T1000 (cell line): ENCODE measurements at regions not wholly inside any gene's neighbourhood (a gene's known extent, or its start where the extent isn't known, plus 50 kb on each side); places are given as distances from the start of the nearest gene placed in this dataset.

Experiments
- DNase-seq: peaks from one replicate; lab custom pipeline; 2025; ENCODE audit warnings: mixed read lengths; lab: John Stamatoyannopoulos, UW

DNA sequence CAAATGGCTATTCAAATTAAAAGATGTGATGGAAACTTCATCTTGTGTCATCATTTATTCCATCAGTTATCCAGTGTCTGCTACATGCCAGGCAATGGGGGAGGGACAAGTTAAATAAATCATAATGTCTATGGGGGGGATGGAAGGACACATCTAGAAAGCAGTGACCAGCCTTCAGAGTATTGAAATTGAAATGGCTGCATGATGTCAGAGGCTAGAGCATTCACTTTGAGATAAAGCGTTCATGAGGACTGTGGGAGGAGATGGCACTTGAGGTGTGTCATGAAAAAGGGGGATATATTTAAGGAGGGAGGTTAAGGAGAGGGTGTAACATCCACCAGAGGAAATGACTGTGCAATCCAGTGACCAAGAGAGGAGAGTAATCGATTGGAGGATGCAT, 50.6 kb downstream of the SLIT2 start:
- DNase-seq = no peak

DNA sequence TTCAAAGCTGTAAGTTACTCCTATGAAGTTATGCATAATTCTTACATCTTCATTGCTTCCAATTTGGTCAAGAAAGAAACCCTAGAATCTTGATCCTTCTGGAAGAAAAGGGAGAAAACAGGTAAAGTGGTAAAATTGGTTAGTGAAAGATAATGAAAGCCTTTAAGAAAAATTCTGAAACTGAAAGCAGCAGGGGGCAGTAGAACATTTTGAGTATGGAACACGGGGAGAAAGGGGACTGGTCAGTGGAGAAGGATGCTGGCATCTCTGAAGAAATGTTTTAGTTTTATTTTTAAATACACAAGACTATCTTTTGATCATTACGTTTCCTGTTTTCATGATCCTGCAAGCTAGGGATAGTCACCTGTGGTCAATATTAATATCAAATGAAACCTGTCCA, 54.3 kb downstream of the SLIT2 start:
- DNase-seq = no peak

DNA sequence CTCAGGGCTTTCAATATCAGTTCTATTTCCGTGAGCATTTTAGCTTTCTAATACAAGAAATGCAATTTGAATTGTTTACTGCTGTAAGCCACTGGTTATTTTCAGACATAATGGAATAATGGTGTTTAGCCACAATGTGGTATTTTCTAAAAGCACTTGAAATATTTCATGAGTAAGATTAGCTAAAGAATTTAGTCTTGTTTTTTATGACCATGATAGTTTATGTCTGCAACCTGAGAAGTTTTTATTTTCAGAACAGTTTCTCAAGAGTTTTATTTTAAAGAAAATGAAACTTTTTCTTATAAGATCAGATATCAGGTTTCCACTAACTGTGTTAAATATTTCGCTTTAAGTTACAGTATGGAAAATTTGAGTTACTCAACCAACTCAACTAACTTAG, 60.2 kb downstream of the SLIT2 start:
- no peak for DNase-seq

DNA sequence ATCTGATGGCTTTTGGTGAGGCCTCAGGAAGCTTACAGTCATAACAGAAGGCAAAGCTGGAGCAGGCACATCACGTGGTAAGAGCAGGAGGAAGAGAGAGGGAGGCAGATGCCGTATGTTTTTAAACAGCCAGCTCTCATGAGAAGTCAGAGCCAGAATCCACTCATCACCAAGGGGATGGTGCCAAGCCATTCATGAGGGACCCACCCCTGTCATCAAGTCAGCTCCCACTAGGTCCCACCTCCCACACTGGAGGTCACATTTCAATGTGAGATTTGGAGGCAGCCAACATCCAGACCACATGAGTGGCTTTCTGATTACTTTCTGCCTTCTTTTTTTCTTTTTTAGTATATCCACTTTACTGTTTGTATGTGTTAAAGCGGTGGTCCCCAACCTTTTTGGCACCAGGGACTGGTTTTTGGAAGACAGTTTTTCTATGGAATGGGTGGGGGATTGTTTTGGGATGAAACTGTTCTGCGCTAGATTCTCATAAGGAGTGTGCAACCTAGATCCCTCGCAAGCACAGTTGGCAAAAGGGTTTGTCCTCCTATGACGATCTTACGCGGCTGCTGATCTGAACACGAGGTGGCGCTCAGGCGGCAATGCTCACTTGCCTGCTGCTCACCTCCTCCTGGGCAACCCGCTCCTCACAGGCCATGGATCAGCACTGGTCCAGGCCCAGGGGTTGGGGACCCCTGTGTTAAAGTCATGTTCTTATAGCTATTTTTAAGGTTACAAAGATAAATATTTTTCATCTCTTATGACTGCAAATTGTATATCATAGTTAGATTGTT, 61.7 kb downstream of the SLIT2 start:
- DNase-seq = no peak

DNA sequence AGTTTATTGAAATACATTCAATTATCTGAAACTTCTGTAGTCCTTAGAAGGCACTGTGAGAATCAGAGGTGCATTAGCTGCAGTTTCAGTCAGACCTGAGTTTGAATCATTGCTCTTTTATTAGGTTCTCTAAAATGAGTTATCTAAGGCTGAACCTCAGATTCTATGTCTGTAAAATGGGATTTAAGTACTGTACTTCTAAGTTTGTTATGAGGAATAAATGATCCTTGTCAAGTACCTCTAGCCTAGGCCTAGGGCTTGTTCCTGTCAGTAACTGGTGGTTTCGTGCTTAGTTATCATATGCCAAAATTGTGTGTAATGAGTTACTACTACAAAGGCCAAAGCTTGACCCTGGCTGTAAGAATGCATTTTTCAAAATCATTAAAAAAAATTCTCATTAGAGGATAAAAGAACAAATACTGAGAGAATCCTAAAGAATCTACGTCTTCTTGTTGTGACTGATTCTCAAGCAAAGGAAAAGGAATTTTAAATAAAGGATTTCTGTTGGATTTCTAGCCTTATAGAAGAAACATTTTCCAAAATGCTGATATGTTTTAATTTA, 65.8 kb downstream of the SLIT2 start:
- no peak for DNase-seq

GRCh38 chr4:20318001-20318908, 66.5 kb downstream of the SLIT2 start:
- DNase-seq = no peak

DNA sequence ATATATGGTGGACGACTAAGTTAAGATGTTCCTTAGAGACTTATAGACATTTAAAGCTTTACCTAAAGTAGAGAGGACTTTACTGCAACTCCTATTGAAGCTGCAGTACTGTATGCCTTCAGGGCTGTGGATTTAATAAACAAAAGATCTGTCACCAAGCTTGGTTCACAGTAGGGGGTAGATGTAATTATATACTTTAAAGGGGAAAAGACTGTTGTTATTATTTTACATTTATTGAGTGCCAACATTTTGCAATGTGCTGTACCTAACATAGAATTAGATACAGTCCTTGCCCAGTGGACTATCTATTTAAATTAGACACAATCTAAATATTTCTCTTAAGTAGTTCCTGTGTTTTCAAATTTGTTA, 67.2 kb downstream of the SLIT2 start:
- DNase-seq = no peak

GRCh38 chr4:20319825-20320612, 68.3 kb downstream of the SLIT2 start:
- no peak for DNase-seq

DNA sequence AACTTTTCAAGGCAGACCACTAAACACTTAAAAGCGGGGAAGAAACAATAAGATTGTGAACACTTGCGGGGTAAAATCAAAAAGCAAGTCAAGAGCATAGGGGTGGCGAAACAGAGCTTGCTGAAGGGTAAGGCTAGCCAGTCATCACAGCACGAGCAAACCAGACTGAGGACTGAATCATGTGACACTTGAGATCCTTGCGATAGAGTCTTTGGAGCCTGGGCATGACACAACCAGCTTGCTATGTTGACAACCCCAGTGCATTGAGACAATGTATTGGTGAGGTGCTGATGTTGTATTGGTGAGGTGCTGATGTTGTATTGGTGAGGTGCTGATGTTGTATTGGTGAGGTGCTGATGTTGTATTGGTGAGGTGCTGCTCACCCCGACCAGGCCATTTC, 72.3 kb downstream of the SLIT2 start:
- no peak for DNase-seq

- no peak for DNase-seq
Measured at GRCh38 chr4:20326460-20326859, 74.8 kb downstream of the SLIT2 start.

GRCh38 chr4:20326977-20327376, 75.3 kb downstream of the SLIT2 start:
- DNase-seq = no peak

- no peak for DNase-seq
Measured at GRCh38 chr4:20327808-20328207, 76.1 kb downstream of the SLIT2 start.

DNA sequence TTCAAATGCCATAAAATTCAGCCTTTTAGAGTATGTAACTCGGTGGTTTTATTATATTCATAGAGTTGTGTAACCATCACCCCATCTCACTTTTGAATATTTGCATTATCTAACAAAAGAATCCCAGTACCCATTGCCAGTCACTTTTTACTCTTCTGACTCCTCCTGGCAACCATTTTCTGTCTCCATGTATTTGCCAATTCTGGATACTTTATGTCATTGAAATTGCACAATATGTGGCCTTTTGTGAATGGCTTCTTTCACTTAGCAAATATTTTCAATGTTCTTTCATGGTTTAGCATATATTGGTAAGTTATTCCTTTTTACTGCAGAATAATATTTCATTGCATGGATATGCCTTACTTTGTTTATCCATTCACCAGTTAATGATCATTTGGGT, 79.9 kb downstream of the SLIT2 start:
- no peak for DNase-seq

- DNase-seq = no peak
Measured at GRCh38 chr4:20333141-20333715, 81.5 kb downstream of the SLIT2 start.

GRCh38 chr4:20337261-20337664, 85.6 kb downstream of the SLIT2 start:
- DNase-seq = peak; percentile 33

- no peak for DNase-seq
Measured at GRCh38 chr4:20338841-20339240, 87.1 kb downstream of the SLIT2 start.

DNA sequence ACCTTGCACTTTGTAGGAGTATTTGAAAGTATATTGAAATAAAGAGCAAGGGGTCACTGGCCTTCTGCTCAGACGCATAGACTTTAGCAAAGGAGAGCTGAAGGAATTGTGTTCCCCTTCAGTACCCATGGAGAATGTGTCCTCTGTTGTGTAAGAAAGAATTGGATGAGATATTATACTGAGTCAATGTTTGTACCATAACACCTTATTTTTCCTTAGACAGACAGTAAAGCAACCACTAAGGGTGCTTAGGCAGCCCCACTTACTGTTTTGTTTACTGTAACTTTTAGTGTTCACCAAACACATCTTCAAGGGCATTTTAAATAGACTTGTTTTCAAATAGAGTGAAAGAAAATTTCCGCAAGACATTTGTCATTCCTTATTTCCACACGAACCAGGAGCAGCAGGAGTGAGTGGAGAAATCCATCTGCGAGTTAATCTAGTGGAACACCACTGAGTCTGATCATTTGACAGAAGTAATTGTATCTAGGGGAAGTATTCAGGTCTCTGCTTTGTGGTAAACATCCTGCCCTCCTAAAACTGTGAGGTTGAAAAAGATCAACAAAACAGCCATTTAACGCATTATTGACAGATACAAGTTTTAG, 89.5 kb downstream of the SLIT2 start:
- DNase-seq = no peak

- DNase-seq = no peak
Measured at GRCh38 chr4:20347531-20347930, 95.8 kb downstream of the SLIT2 start.

DNA sequence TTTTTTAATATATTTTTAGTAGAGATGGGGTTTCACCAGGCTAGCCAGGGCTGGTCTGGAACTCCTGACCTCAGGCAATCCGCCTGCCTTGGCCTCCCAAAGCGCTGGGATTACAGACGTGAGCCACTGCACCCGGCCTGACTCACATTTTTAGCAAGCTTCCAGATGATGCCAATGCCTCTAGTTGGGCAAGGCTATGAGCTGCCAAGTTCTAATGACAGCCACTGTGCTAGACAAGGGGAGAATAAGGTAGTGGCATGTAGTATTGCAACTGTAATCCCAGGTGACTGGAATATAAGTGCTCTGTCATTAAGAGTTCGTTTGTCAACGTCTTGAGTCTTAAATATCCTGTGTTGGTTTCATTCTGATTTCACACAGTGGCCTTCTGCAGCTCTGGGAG, 96.7 kb downstream of the SLIT2 start:
- no peak for DNase-seq

DNA sequence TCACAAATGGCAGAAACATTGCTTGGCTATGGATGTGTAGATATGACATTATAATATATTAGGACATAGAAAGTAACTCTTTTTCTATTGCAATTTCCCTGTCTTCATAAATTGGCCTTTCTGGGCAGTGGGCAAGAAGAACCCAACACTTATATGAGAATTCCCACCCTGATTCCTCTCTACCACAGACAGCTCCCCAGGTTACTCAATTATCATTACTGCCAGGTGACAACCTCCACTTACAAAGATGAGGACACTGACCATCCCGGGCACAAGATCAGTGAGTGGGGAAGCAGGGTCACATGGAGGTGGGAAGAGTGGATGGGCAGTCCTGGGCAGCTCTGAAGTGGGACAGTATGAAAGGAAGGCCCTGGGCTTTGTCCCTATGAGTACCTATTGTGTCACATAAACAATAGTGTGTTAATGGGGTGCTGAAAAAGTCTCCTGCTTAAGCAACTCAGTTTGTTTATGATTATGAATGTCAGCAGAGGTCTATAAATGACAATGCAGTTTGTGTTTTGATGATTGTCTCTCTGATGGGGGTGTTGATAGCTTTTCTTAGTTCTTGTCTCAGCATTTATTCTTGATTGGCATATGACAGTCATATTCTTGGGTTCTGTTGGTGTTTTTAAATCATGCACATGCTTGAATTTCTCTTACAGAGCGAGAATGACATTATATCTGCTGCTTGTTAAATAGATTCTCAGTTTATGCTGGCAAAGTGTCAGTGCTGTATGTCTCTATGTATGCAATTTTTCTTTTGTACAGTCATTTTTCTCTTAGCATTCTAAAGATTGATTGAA, 99.9 kb downstream of the SLIT2 start:
- DNase-seq = no peak

DNA sequence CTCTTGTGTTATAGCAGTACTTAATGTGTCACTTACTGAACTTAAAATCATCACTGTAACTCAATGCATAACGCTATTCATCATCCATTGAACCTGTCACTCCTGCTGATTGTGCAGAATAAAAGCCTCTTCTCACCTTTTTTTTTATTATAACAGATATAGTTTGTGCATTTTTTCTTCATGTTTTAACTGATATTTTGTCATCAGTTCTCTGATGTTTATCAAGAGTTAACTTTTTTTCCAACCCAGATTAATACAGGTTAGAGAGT, 100.4 kb downstream of the SLIT2 start:
- DNase-seq = no peak
